GM12878 (cell line): ENCODE measurements at regions not wholly inside any gene's neighbourhood (a gene's known extent, or its start where the extent isn't known, plus 50 kb on each side); places are given as distances from the start of the nearest gene placed in this dataset.
"Not testable (repeated sequence)": the region's sequence is repeated elsewhere in the genome, so short reads cannot be mapped to it uniquely, and the experiment has no call there.

Experiments used
- ATAC-seq: fragments of 200-7000 bp; cut with Tn5 transposase; 3 replicates; pipeline ENCODE4 v1.9.1; 2020; ENCODE audit warnings: mild to moderate bottlenecking, moderate library complexity
- BruUV-seq: library from RNA; stranded (reverse); fragments of 400-500 nt; replicated peaks from 2 replicates; lab custom pipeline; 2021; lab: Mats Ljungman, UMichigan
- CTCF ChIA-PET: fragments of 300-600 bp; sonication (Branson Sonifier 250); formaldehyde crosslinking; extraction: SDS; loops from one replicate; lab custom pipeline; 2021; ENCODE audit warnings: inconsistent platforms; lab: Yijun Ruan, JAX
- POLR2A ChIA-PET: fragments of 350-600 bp; formaldehyde crosslinking; extraction: SDS; loops from one replicate; lab custom pipeline; 2021; ENCODE audit warnings: inconsistent platforms; lab: Charles Lee
- RAD21 ChIA-PET: fragments of 300-600 bp; sonication (Branson Sonifier 250); formaldehyde crosslinking; loops from one replicate; lab custom pipeline; 2023; ENCODE audit warnings: antibody characterized with exemption; ENCODE audit not compliant: unreplicated experiment; lab: Charles Lee
- SMC1A ChIA-PET: fragments of 300-600 bp; sonication (Branson Sonifier 250); formaldehyde crosslinking; loops from one replicate; lab custom pipeline; 2023; ENCODE audit not compliant: unreplicated experiment, uncharacterized antibody; lab: Charles Lee
- DNase-seq: peaks from one replicate; pipeline ENCODE4 v3.0.0-alpha.2; 2011; ENCODE audit warnings: low read depth, low spot score
- FAIRE-seq: peaks from 3 replicates; lab custom pipeline; 2011; peaks lifted over from hg19 to GRCh38; lab: Jason Lieb, UNC
- H2AFZ ChIP-seq: 2 replicates; pipeline ENCODE4 v1.6.0; 2011; ENCODE audit warnings: low read depth, low read length, control low read depth; ENCODE audit not compliant: control insufficient read depth
- H3K27ac ChIP-seq: 2 replicates; pipeline ENCODE4 v1.5.1; 2011; ENCODE audit warnings: control low read depth; ENCODE audit not compliant: control insufficient read depth, insufficient read depth
- H3K27me3 ChIP-seq, 2 experiments: replicated peaks in 1 of 2; 2 replicates each; pipeline versions ENCODE4 v1.6.0 to v1.6.1; 2011; ENCODE audit warnings: low read length in 1 of 2; ENCODE audit not compliant: control insufficient read depth in 2 of 2, insufficient read depth in 2 of 2
- H3K36me3 ChIP-seq, 2 experiments: 2 replicates each; pipeline ENCODE4 v1.5.1; 2011; ENCODE audit warnings: low read length in 1 of 2; ENCODE audit not compliant: control insufficient read depth in 2 of 2, insufficient read depth in 2 of 2
- H3K4me1 ChIP-seq: 2 replicates; pipeline ENCODE4 v1.6.1; 2011; ENCODE audit warnings: mild to moderate bottlenecking, low read length, moderate library complexity, mixed read lengths; ENCODE audit not compliant: control insufficient read depth, insufficient read depth
- H3K4me2 ChIP-seq: 2 replicates; pipeline ENCODE4 v1.6.0; 2011; ENCODE audit warnings: control low read depth; ENCODE audit not compliant: control insufficient read depth, insufficient read depth
- H3K4me3 ChIP-seq: fragments of 200-600 bp; sonication (generic); 2 replicates; pipeline ENCODE4 v1.5.1; 2016
- H3K79me2 ChIP-seq: 2 replicates; pipeline ENCODE4 v1.6.0; 2011; ENCODE audit warnings: low read length; ENCODE audit not compliant: control insufficient read depth, insufficient read depth
- H3K9ac ChIP-seq: 2 replicates; pipeline ENCODE4 v1.8.0; 2011; ENCODE audit warnings: low read length, control low read depth, mixed read lengths; ENCODE audit not compliant: control insufficient read depth, insufficient read depth
- H3K9me3 ChIP-seq: replicated peaks from 3 replicates; pipeline ENCODE4 v1.5.1; 2011; ENCODE audit warnings: mild to moderate bottlenecking, low read length; ENCODE audit not compliant: control insufficient read depth, insufficient read depth
- H4K20me1 ChIP-seq: 2 replicates; pipeline ENCODE4 v1.6.0; 2011; ENCODE audit not compliant: control insufficient read depth, insufficient read depth
- KLF5 ChIP-seq: fragments of 450-650 bp; IDR thresholded peaks from 2 replicates; pipeline ENCODE4 v1.6.1; 2014; ENCODE audit warnings: mild to moderate bottlenecking; ENCODE audit not compliant: partially characterized antibody
- NBN ChIP-seq: fragments of 450-650 bp; IDR thresholded peaks from 2 replicates; pipeline ENCODE4 v1.6.1; 2016
- SMAD5 ChIP-seq: IDR thresholded peaks from 2 replicates; pipeline ENCODE4 v1.6.1; 2016; ENCODE audit warnings: antibody characterized with exemption, low read depth
- WRNIP1 ChIP-seq: IDR thresholded peaks from 2 replicates; pipeline ENCODE4 v1.6.1; 2011; ENCODE audit warnings: low read depth, low read length, improper control_type of control experiment, borderline replicate concordance
- WGBS: methylation state at CpG from one replicate; pipeline ENCODE4 v1.1.6; 2016; ENCODE audit warnings: low lambda C conversion rate; ENCODE audit not compliant: insufficient replicate concordance, insufficient coverage; ENCODE audit errors: missing lambda C conversion rate; 5-methylcytosine and 5-hydroxymethylcytosine counted together
- in situ Hi-C: fragments of 300-500 bp; cut with MboI; formaldehyde crosslinking; loops from 9 replicates; pipeline ENCODE4 v1.14.3; 2018; ENCODE audit warnings: mixed read lengths
- intact Hi-C: fragments of 100-400 bp; cut with micrococcal nuclease; formaldehyde crosslinking; loops from one replicate; pipeline ENCODE4 v1.14.2; 2022; ENCODE audit not compliant: unreplicated experiment

DNA sequence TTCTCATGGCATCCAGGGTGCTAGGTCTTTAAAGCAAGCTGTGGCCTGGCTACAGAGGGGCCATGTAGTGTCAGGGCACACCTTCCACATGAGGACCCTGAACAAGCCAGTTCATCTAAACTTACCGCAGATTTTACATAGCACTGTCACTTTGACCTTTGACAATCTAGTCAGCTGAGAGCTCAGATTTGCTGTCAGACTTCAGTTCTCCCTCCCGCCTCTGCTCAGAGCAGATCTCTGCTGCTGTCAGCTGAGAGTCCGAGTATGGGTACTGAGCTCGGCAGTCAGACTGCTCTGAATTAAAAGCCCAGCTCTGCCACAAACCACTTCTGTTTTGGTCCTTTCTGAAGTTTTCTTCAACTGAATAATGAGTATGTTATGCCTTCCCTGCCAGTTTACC is 507.1 kb downstream of the SOX6 start:
- Histone ChIP-seq H3K9me3 (no peaks in the 10 kb centered on the region), H3K4me2 (no peak overlapping the region), H3K36me3 (no peaks in the 10 kb centered on the region), H3K27ac (no peak overlapping the region), H4K20me1 (no peaks in the 10 kb centered on the region), H3K4me3 (no peak overlapping the region), H3K9ac (no peak overlapping the region), H2AFZ (no peak overlapping the region), H3K79me2 (no peaks in the 10 kb centered on the region), H3K27me3 (no peaks in the 10 kb centered on the region; a peak in 1 of 4 replicates), H3K4me1 (no peaks in the 10 kb centered on the region)
- DNase-seq (no peak), ATAC-seq (no peak)
- in situ Hi-C loops = loop anchor here (25.0 kb wide), 1 partner anchor 763 kb away; no protein-coding TSS in a partner anchor
- SMC1A ChIA-PET = no interaction called here
- POLR2A ChIA-PET = no interaction called here
- 52% methylated on average over 4 of the region's 4 CpGs for WGBS
- no TSS peak for BruUV-seq
- CTCF ChIA-PET = interaction anchor here (1.1 kb wide), 1 partner anchor 20 kb away, joined by 3 read pairs; no protein-coding TSS in a partner anchor
- RAD21 ChIA-PET = no interaction called here
- TF ChIP-seq WRNIP1 (no peak), SMAD5 (no peak), NBN (no peak), KLF5 (no peak)
- TF ChIP-seq, all 136 proteins: peak for 0
- FAIRE-seq = no peak
- intact Hi-C loops = no loop called here

DNA sequence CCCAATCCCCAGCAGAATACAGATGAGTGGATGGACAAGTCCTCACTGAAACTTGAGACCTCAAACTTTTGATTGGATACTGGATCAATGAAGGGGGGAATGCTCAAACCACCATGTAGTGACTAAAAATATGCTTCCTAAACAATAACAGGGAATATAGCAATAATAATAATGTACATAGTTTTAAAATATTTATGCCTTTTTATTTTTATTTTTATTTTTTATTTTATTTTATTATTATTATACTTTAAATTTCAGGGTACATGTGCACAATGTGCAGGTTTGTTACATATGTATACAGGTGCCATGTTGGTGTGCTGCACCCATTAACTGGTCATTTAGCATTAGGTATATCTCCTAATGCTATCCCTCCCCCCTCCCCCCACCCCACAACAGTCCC is 506.0 kb downstream of the SOX6 start:
- FAIRE-seq, intact Hi-C loops, RAD21 ChIA-PET, H3K27ac ChIP-seq, H3K9me3 ChIP-seq, H3K9ac ChIP-seq, H3K36me3 ChIP-seq, H3K27me3 ChIP-seq, H2AFZ ChIP-seq, H3K4me1 ChIP-seq, H3K4me3 ChIP-seq, CTCF ChIA-PET, H4K20me1 ChIP-seq, DNase-seq, in situ Hi-C loops, BruUV-seq, ATAC-seq, H3K79me2 ChIP-seq, H3K4me2 ChIP-seq, POLR2A ChIA-PET: not testable (repeated sequence)
- SMC1A ChIA-PET = interaction anchor here (0.8 kb wide), 1 partner anchor 21 kb away, joined by 3 read pairs; no protein-coding TSS in a partner anchor
